Adrenal gland (tissue), 9 donors: ENCODE measurements at regions not wholly inside any gene's neighbourhood (a gene's known extent, or its start where the extent isn't known, plus 50 kb on each side); places are given as distances from the start of the nearest gene placed in this dataset.

Experiments
- DNase-seq, 7 donors: peaks; one replicate each; pipeline ENCODE4 v3.0.0-alpha.2; 2019 to 2020
- H3K27ac ChIP-seq, 5 donors: fragments of 200-600 bp; sonication (generic) in 4 of 5; 1 replicate in 3 of 5; 2 replicates in 2 of 5; pipeline versions ENCODE4 v1.5.1 to v1.8.0; 2016 to 2020; ENCODE audit warnings: mild to moderate bottlenecking in 1 of 5
- H3K27me3 ChIP-seq: fragments of 200-600 bp; 2 replicates; pipeline ENCODE4 v1.8.0; 2021
- H3K36me3 ChIP-seq, 2 donors: fragments of 200-600 bp; replicated peaks in 1 of 2; 1 replicate in 1 of 2; 2 replicates in 1 of 2; pipeline versions ENCODE4 v1.5.1 to v1.8.0; 2018 to 2022
- H3K4me1 ChIP-seq, 2 donors: fragments of 200-600 bp; replicated peaks in 1 of 2; 1 replicate in 1 of 2; 2 replicates in 1 of 2; pipeline versions ENCODE4 v1.5.1 to v1.8.0; 2018 to 2021
- H3K4me3 ChIP-seq, 4 donors: fragments of 200-600 bp; sonication (generic) in 3 of 4; one replicate each; pipeline ENCODE4 v1.5.1; 2016 to 2018
- H3K9me3 ChIP-seq, 3 donors: fragments of 200-600 bp; sonication (generic) in 1 of 3; replicated peaks in 1 of 3; 1 replicate in 2 of 3; 2 replicates in 1 of 3; pipeline versions ENCODE4 v1.5.1 to v1.8.0; 2016 to 2021
- POLR2A ChIP-seq, 2 donors: fragments of 450-650 bp; IDR thresholded peaks; one replicate each; pipeline ENCODE4 v1.6.1; 2017; ENCODE audit warnings: antibody characterized with exemption in 2 of 2, mild to moderate bottlenecking in 2 of 2, moderate library complexity in 1 of 2
- WGBS, 4 donors: extraction: QIAGEN DNeasy Blood & Tissue Kit in 2 of 4; methylation state at CpG; one replicate each; pipeline versions ENCODE4 v1.1.5 to v1.1.7; 2013 to 2017; 5-methylcytosine and 5-hydroxymethylcytosine counted together
- intact Hi-C, 2 donors: fragments of 100-400 bp; cut with DNase I; formaldehyde crosslinking; loops; one replicate each; pipeline versions ENCODE4 v1.14.1 to v1.15.0; 2022 to 2023
- TF ChIP-seq, protein P1 (sequence below), 6 experiments: fragments of 450-650 bp in 4 of 6; fragments of 200-600 bp in 2 of 6; sonication (generic) in 1 of 6; IDR thresholded peaks; 1 replicate in 5 of 6; 2 replicates in 1 of 6; pipeline versions ENCODE4 v1.5.1 to v1.8.0; 2016 to 2021; ENCODE audit warnings: antibody characterized with exemption in 6 of 6, mild to moderate bottlenecking in 2 of 6, moderate library complexity in 1 of 6
- donor health status: healthy with polysubstance abuse.
- donor health status: Bipolar disorder and iron deficiency.
- donor health status: DM: yes; HTN: yes; CAD: no.
- donor health status: DM: no; HTN: no; CAD: no.
- donor health status: DM: no; HTN: no; CAD: no.

DNA sequence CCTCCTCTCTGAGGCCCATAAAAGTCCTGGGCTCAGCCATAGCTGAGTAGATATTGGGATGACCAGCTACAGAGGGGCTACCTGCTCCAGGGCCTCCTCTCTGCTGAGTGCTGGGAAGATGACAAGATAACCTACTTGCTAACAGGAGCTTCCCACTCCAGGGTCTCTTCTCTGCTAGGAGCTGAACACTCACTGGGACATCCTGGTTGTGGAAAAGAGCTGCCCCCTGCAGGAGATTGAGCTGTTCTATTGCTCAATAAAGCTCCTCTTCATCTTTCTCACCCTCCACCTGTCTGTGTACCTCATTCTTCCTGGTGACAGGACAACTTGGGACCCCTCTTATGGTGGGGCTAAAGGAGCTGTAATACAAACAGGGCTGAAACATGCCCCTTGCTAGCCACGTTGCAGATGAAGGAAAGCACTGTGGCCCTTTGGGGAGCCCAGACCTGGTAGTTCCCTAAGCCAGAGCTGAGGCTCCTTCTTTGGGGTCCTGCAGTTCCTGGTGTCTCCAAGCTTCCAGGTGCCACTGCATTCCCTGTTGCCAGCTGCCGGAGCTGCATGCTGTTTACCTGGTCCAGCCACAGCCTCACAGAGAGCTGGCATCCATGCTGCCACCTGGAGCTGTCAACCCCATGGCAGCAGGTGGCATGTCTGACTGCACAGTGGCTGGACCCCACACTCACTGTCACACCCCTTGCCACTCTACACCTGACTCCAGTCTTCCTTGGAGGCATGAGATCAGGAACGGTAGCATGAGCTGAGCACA, 598.5 kb upstream of the LMO3 start:
- H3K9me3 ChIP-seq = no peaks in the 10 kb centered on the region
- intact Hi-C loops = no loop called here
- H3K27me3 ChIP-seq = no peaks in the 10 kb centered on the region
- no peaks in the 10 kb centered on the region for H3K4me1 ChIP-seq
- 67 to 75% (median 70%) methylated on average over 1 to 3 of the region's 3 CpGs for WGBS, 4 donors
- DNase-seq = no peak
- TF ChIP-seq, protein P1, sequence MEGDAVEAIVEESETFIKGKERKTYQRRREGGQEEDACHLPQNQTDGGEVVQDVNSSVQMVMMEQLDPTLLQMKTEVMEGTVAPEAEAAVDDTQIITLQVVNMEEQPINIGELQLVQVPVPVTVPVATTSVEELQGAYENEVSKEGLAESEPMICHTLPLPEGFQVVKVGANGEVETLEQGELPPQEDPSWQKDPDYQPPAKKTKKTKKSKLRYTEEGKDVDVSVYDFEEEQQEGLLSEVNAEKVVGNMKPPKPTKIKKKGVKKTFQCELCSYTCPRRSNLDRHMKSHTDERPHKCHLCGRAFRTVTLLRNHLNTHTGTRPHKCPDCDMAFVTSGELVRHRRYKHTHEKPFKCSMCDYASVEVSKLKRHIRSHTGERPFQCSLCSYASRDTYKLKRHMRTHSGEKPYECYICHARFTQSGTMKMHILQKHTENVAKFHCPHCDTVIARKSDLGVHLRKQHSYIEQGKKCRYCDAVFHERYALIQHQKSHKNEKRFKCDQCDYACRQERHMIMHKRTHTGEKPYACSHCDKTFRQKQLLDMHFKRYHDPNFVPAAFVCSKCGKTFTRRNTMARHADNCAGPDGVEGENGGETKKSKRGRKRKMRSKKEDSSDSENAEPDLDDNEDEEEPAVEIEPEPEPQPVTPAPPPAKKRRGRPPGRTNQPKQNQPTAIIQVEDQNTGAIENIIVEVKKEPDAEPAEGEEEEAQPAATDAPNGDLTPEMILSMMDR (IDR thresholded peaks at IDR 0.05) = no peak
- no peak for TF ChIP-seq POLR2A (IDR thresholded peaks at IDR 0.05)
- H3K4me3 ChIP-seq = no peak overlapping the region
- H3K36me3 ChIP-seq = no peaks in the 10 kb centered on the region
- H3K27ac ChIP-seq = no peak overlapping the region

DNA sequence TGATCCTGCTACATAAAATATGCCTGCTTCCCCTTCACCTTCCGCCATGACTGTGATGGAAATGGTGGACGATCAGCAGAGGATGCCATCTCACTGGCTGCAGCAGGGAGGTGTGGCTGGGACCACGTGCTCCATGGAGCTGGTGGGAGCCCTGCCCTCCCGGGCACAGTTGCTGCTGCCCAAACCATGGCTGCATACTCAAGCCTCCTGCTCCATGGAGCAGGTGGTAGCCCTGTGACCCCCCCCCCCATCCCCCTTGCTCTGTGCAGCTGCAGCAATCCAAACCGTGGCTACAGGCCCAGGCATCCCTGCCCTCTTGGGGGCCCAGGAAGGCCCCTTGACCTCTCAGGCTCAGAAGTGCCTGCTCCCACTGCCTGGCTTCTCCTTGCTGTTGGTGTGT, 597.5 kb upstream of the LMO3 start:
- intact Hi-C loops = no loop called here
- Histone ChIP-seq H3K36me3 (no peaks in the 10 kb centered on the region), H3K27me3 (no peaks in the 10 kb centered on the region), H3K9me3 (no peaks in the 10 kb centered on the region), H3K4me1 (no peaks in the 10 kb centered on the region), H3K27ac (no peak overlapping the region), H3K4me3 (no peak overlapping the region)
- DNase-seq = no peak
- 71 to 97% (median 78%) methylated on average over 2 to 5 of the region's 5 CpGs for WGBS, 4 donors
- TF ChIP-seq POLR2A (IDR thresholded peaks at IDR 0.05) = no peak
- TF ChIP-seq, protein P1 (IDR thresholded peaks at IDR 0.05) = no peak

DNA sequence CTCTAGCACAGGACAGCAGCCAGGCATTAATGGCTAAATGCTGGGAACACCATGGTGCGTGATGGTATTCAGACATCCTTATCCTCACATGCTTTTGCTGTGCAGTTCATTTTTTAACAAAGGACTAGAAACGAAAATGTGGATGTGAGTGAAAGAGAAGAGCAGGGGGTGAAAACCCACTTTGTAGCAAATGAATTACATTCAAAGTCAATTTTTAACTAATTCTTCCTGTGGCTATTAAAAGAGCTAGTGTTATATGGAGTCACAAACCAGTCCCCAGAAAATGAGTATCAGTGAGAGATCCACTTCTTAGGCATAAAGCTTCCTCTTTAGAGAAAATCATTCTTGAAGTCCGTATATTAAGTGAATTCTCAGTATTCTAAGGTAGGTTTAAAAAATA, 592.0 kb upstream of the LMO3 start:
- Histone ChIP-seq H3K4me3 (no peak overlapping the region), H3K27me3 (no peaks in the 10 kb centered on the region), H3K4me1 (no peaks in the 10 kb centered on the region), H3K27ac (no peak overlapping the region), H3K36me3 (no peaks in the 10 kb centered on the region), H3K9me3 (no peaks in the 10 kb centered on the region)
- DNase-seq = no peak
- TF ChIP-seq POLR2A (IDR thresholded peaks at IDR 0.05) = no peak
- intact Hi-C loops = no loop called here
- 47 to 63% (median 54%) methylated on average over 3 of the region's 3 CpGs for WGBS, 4 donors

GRCh38 chr12:17192721-17193120, 586.8 kb upstream of the LMO3 start:
- no peaks in the 10 kb centered on the region for H3K27me3 ChIP-seq
- TF ChIP-seq, protein P1 (IDR thresholded peaks at IDR 0.05) = no peak
- TF ChIP-seq POLR2A (IDR thresholded peaks at IDR 0.05) = no peak
- H3K27ac ChIP-seq = no peak overlapping the region
- no peaks in the 10 kb centered on the region for H3K4me1 ChIP-seq
- H3K4me3 ChIP-seq = no peak overlapping the region
- H3K9me3 ChIP-seq = no peaks in the 10 kb centered on the region
- intact Hi-C loops = no loop called here
- 45 to 65% (median 55%) methylated on average over 1 of the region's 1 CpG for WGBS, 4 donors
- H3K36me3 ChIP-seq = no peaks in the 10 kb centered on the region
- no peak for DNase-seq
